Thyroid gland (tissue), 4 donors: ENCODE measurements at regions not wholly inside any gene's neighbourhood (a gene's known extent, or its start where the extent isn't known, plus 50 kb on each side); places are given as distances from the start of the nearest gene placed in this dataset.

Source experiments
- DNase-seq, 2 donors: peaks; one replicate each; pipeline ENCODE4 v3.0.0-alpha.2; 2019
- H3K27ac ChIP-seq, 3 donors: fragments of 200-600 bp; sonication (generic); 1 replicate in 2 of 3; 2 replicates in 1 of 3; pipeline ENCODE4 v1.5.1; 2016 to 2019; ENCODE audit warnings: mild to moderate bottlenecking in 1 of 3, moderate library complexity in 1 of 3
- H3K27me3 ChIP-seq: fragments of 200-600 bp; sonication (generic); one replicate; pipeline ENCODE4 v1.5.1; 2019
- H3K36me3 ChIP-seq, 2 donors: fragments of 200-600 bp; sonication (generic); one replicate each; pipeline ENCODE4 v1.5.1; 2016 to 2019
- H3K4me1 ChIP-seq, 2 donors: fragments of 200-600 bp; sonication (generic); one replicate each; pipeline ENCODE4 v1.5.1; 2017 to 2019
- H3K4me3 ChIP-seq, 3 donors: fragments of 200-600 bp; sonication (generic); replicated peaks in 1 of 3; 1 replicate in 2 of 3; 2 replicates in 1 of 3; pipeline ENCODE4 v1.5.1; 2016; ENCODE audit warnings: mild to moderate bottlenecking in 1 of 3
- H3K9me3 ChIP-seq: fragments of 200-600 bp; sonication (generic); one replicate; pipeline ENCODE4 v1.5.1; 2017
- POLR2A ChIP-seq, 2 donors: fragments of 450-650 bp; IDR thresholded peaks; one replicate each; pipeline ENCODE4 v1.6.1; 2017; ENCODE audit warnings: antibody characterized with exemption in 2 of 2, mild to moderate bottlenecking in 2 of 2, moderate library complexity in 1 of 2
- WGBS, 2 donors: methylation state at CpG; one replicate each; pipeline ENCODE4 v1.1.5; 2017; 5-methylcytosine and 5-hydroxymethylcytosine counted together
- intact Hi-C: fragments of 100-400 bp; cut with DNase I; formaldehyde crosslinking; loops from one replicate; pipeline ENCODE4 v1.15.1; 2023
- TF ChIP-seq, protein P1 (sequence below), 6 experiments: fragments of 200-600 bp in 3 of 6; fragments of 450-650 bp in 3 of 6; sonication (generic) in 3 of 6; IDR thresholded peaks; one replicate each; pipeline ENCODE4 v1.5.1; 2016 to 2019; ENCODE audit warnings: antibody characterized with exemption in 6 of 6, mild to moderate bottlenecking in 2 of 6, inconsistent platforms in 1 of 6, moderate library complexity in 1 of 6

DNA sequence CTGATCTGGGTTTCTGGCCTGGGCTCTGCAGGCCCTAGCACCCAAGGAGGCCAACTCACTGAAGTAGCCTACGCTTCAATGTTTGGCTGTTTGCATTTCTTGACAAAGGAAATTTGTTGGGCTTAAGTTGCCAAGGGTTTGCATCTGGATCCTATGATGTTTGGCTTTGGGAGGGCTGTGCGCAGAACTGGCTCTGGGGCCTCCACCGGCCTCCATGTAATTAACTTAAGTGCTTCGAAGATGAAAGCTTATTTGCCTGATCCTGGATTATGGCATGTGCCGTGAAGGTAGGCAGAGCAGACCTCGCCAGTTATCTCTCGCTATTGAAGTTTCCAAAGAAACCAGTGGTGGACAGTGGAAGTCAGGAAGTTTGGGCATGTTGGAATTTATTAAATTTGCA is 124.3 kb upstream of the STX18 start:
- no peaks in the 10 kb centered on the region for H3K4me1 ChIP-seq
- TF ChIP-seq, protein P1, sequence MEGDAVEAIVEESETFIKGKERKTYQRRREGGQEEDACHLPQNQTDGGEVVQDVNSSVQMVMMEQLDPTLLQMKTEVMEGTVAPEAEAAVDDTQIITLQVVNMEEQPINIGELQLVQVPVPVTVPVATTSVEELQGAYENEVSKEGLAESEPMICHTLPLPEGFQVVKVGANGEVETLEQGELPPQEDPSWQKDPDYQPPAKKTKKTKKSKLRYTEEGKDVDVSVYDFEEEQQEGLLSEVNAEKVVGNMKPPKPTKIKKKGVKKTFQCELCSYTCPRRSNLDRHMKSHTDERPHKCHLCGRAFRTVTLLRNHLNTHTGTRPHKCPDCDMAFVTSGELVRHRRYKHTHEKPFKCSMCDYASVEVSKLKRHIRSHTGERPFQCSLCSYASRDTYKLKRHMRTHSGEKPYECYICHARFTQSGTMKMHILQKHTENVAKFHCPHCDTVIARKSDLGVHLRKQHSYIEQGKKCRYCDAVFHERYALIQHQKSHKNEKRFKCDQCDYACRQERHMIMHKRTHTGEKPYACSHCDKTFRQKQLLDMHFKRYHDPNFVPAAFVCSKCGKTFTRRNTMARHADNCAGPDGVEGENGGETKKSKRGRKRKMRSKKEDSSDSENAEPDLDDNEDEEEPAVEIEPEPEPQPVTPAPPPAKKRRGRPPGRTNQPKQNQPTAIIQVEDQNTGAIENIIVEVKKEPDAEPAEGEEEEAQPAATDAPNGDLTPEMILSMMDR (IDR thresholded peaks at IDR 0.05): no peak
- TF ChIP-seq POLR2A (IDR thresholded peaks at IDR 0.05): no peak
- no peaks in the 10 kb centered on the region for H3K27me3 ChIP-seq
- WGBS, 2 donors: 85 to 89% methylated on average over 7 of the region's 7 CpGs
- no peak overlapping the region for H3K27ac ChIP-seq
- DNase-seq: no peak
- no peak overlapping the region for H3K4me3 ChIP-seq
- H3K36me3 ChIP-seq: no peaks in the 10 kb centered on the region
- intact Hi-C loops: no loop called here
- H3K9me3 ChIP-seq: no peaks in the 10 kb centered on the region

DNA sequence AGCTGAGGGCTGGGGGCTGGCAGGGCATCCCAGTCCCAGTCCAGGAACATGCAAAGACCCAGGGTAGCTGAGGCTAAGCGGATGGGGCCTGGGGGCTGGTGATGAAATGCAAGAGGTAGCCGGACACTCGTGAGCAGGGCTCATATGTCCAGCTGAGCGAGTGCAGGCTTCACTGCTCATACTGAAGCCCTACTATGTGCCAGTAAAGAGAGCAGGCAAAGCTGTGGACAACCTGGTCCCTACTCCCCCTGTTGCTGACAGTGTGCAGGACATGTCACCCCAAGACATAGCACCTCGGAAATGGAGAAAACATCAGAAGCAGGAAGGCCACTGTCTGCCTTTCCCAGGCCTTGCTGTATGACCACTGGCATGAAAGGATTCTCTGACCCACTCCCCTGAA is 122.4 kb upstream of the STX18 start:
- no peaks in the 10 kb centered on the region for H3K9me3 ChIP-seq
- 92% methylated on average over 4 to 5 of the region's 5 CpGs for WGBS, 2 donors
- no peaks in the 10 kb centered on the region for H3K4me1 ChIP-seq
- no peak overlapping the region for H3K4me3 ChIP-seq
- no peaks in the 10 kb centered on the region for H3K27me3 ChIP-seq
- no peak overlapping the region for H3K27ac ChIP-seq
- intact Hi-C loops: no loop called here
- H3K36me3 ChIP-seq: no peaks in the 10 kb centered on the region
- TF ChIP-seq POLR2A (IDR thresholded peaks at IDR 0.05): no peak
- TF ChIP-seq, protein P1 (IDR thresholded peaks at IDR 0.05): no peak
- DNase-seq: no peak

DNA sequence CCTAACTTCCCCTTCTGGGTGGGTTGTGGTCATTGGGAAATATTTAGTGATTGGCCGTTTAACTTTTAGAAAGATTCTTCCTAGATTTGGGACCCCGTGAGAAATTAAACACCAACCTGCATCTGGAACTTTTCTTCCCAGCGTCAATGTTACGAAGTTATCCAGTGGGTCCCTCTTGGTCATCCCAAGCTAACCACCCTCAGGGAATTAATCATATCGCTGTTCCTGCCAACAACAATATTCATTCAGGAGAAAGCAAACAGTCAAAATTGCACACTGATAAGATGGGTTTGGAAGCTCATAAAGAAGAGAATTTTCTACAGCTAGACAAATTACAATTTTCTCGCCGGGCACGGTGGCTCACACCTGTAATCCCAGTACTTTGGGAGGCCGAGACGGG is 121.2 kb upstream of the STX18 start:
- WGBS, 2 donors: 84 to 91% methylated on average over 10 of the region's 10 CpGs
- no peak for DNase-seq
- no peak overlapping the region for H3K4me3 ChIP-seq
- no peaks in the 10 kb centered on the region for H3K36me3 ChIP-seq
- no peaks in the 10 kb centered on the region for H3K4me1 ChIP-seq
- intact Hi-C loops: no loop called here
- no peaks in the 10 kb centered on the region for H3K27me3 ChIP-seq
- no peaks in the 10 kb centered on the region for H3K9me3 ChIP-seq
- TF ChIP-seq, protein P1 (IDR thresholded peaks at IDR 0.05): no peak
- no peak for TF ChIP-seq POLR2A (IDR thresholded peaks at IDR 0.05)
- H3K27ac ChIP-seq: no peak overlapping the region

DNA sequence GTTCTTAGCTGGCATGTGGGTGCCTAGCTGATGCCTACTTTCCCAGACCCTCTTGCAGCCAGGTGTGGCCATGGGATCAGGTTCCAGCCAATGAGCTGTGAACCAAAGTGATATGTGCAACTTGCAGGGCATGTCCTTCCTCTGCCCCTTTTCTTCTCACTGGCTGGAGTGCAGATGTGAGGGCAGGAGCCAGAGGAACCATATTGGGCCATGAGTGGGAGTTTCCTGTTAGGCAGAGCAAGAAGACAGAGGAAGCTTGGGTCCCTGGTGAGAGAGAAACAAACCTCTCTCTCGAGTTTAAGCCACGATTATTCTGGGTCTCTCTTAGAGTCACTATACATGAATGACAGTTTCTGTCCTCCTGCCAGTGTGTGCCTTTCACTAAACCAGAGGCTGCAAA is 120.4 kb upstream of the STX18 start:
- Histone ChIP-seq H3K27ac (no peak overlapping the region), H3K27me3 (no peaks in the 10 kb centered on the region), H3K9me3 (no peaks in the 10 kb centered on the region), H3K4me1 (no peaks in the 10 kb centered on the region), H3K36me3 (no peaks in the 10 kb centered on the region), H3K4me3 (no peak overlapping the region)
- DNase-seq: no peak
- TF ChIP-seq, protein P1 (IDR thresholded peaks at IDR 0.05): no peak
- TF ChIP-seq POLR2A (IDR thresholded peaks at IDR 0.05): no peak
- intact Hi-C loops: no loop called here
- WGBS, 2 donors: 81 to 86% methylated on average over 2 of the region's 2 CpGs

DNA sequence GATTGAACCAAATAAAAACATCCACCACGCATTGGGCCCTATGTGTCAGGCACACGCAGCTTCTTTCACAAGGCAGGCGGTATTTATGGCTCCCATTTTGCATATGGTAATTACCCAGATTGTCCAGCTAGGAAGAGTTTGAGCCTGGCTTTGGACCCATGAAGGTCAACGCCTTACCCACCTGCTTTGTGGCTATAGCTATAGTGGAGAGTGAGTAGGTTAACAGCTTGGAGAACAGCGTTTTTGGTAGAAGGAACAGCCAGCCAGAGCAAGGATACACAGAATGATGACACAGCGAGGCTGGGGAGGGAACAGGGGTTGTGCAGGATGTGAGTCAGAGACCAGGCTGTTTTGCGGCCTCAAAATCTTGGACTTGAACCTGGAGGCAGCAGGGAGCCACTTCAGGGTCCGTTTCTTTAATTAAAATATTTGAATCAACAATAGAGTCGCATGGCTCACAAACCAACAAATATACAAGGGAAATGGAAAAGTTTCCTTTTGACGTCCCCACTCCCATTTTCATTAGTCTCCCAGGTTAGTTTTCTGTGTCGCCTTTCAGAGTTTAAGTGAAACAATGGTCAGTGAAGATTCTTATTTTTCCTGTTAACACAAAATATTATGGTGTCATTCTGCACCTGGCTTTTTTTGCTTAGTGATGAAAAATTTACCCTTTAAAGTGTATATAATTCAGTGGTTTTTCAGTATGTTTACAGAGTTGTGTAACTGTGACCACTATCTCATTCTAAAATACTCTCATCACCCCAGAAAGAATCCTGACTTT is 118.2 kb upstream of the STX18 start:
- no peak for DNase-seq
- no peaks in the 10 kb centered on the region for H3K4me1 ChIP-seq
- H3K36me3 ChIP-seq: no peaks in the 10 kb centered on the region
- 79 to 83% methylated on average over 11 of the region's 11 CpGs for WGBS, 2 donors
- no peak overlapping the region for H3K27ac ChIP-seq
- H3K4me3 ChIP-seq: no peak overlapping the region
- no peaks in the 10 kb centered on the region for H3K27me3 ChIP-seq
- no peak for TF ChIP-seq POLR2A (IDR thresholded peaks at IDR 0.05)
- TF ChIP-seq, protein P1 (IDR thresholded peaks at IDR 0.05): no peak
- H3K9me3 ChIP-seq: no peaks in the 10 kb centered on the region
- intact Hi-C loops: no loop called here
